UCSD-AML1 (cell line): ENCODE measurements at regions not wholly inside any gene's neighbourhood (a gene's known extent, or its start where the extent isn't known, plus 50 kb on each side); places are given as distances from the start of the nearest gene placed in this dataset.
A peak's percentile ranks its signal among the peaks of the same experiment; 100 is the strongest.

Experiments used
- DNase-seq: peaks from one replicate; lab custom pipeline; 2025; ENCODE audit not compliant: unreplicated experiment; lab: John Stamatoyannopoulos, UW

DNA sequence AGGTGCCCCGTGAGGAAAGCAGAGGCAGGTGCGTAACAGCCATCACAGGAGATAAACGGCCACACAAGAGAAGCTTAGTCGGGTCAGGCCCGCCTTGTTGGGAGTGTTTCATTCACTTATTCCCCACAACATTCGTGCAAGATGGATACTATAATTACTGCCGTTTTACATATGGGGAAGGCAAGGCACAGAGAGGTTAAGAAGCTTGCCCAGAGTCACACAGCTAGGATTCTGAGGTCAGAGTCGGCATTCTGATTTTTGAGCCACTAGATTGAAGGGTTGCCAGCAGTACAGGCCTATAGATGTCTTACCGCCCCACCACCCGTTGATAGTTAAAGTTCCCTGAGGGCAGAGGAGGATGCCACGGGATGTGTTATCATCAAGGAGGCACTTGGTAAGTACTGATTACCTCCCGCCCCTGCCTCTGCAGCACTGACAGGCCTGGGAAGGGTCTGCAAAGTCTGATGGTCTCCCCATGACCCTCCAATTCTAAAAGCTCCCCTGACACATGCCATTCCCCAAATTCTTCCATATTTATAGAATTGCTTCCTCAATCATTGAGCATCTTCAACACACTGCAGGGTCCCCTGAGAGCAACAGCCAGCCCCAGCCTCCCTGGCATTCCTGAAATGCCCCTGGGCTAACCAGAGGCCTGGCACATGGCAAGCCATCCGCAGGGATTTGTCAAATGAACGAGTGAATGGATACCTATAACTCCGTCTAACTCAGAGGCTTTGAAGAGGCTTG, 74.7 kb upstream of the CLDN14 start:
- DNase-seq = no peak

DNA sequence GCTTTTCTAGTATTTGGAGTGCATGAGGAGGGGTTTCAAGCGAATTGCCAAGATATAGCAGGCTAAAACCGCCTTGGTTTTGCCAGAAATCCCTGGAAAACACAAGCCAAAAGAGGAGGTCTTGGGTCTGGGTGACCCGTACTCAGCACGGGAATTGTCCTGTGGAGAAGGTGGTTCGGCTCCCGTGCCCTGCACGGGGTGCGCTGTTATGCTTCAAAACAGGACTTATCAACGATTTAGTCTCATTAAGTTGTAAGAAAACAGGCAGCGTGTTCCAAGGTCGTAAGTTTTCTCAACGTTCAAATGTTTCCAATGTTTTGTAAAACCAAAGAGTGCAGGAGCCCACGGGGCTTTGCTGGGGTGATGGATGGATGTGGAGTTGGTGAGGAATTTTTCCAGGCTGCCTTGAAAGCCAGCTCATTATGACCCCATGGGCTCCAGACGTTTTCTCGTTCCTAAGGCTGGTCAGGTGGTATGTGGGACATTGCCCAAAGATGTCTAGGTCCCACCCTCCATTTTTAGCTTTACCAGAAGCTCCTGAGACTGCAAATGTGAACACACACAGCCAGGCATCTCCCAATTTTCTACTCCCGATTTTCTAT, 75.4 kb upstream of the CLDN14 start:
- no peak for DNase-seq

DNA sequence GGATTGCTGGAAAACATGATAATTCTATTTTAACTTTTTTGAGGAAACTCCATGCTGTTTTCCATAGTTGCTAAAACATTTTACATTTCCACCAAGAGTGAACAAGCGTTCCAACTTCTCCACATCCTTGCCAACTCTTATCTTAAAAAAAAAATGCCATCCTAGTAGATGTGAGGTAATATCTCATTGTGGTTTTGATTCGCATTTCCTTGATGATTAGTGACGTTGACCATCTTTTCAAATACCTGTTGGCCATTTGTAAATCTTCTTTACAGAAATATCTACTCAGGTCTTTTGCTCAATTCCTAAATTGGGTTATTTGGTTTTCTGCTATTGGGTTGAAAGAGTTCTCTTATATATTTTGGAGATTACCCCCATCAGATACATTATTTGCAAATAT, 77.4 kb upstream of the CLDN14 start:
- DNase-seq = no peak

DNA sequence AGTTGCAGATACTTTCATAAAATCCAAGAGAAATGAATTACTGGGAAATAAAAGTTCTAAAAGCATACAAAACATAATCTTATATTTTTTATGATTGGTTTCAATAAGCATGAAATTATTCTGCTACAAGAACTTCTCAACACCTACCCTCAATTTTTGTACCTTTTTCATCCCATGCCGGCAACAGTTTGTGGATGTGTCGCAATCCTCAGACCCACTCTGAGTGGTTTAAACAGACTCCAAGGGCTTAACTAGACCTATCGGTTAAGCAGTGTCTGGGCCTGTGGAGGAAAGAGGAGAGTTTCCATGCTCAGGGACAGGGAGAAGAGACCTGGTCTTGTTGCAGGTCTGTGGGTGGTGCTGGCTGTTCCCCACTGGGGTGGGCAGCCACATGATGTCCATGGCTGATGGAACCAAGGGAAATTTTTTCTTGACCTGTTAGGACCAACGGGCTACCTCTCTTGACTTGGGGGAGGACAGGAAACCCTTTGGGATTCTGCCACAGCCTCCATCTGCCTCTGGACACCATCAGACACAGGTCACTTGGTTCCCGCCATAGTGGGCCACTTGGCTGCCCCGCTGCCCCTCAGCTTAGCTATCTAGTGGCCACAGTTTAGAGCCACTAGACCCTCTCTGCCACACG, 81.1 kb upstream of the CLDN14 start:
- no peak for DNase-seq

DNA sequence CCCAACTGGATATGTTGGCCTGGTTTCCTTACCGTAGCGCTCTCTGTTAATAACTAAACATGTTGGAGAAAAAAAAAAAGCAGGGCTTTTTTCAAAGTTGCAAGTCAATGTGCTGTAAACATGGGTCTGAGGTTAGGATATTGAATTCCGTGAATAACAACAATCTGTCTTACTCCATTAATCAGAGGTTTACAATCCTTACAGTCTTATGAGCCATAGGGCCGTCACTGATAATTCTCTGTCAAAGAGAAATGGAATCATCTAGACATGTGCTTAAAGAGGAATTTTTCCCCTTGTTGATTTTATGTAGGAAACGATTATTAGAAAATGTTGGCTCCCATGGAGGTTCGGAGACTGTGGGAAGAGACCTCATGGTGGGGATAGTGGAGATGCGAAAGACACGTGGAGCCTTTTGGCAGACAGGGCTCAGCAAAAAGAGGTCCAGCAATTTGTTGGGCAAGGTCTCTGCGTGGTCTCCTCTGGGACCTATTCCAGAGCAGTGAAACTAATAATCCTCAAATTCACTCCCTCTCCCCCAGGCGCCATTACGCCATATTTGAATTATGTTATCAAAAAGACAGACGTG, 83.5 kb upstream of the CLDN14 start:
- no peak for DNase-seq

DNA sequence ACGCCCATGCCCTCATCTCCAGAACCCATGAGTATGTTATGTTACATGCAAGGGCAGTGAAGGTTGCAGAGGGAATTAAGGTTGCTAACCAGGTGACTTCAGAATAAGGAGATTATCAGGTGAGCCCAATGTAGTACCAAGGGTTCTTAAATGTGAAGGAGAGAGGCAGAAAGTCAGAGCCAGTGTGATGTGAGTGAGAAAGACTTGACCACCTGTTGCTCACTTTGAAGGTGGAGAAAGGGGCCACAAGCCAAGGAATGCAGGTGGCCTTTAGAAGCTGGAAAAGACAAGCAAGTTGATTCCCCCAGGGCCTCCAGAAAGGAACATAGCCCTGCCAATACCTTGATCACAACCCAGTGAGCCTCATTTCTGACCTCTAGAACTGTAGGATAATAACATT, 84.7 kb upstream of the CLDN14 start:
- no peak for DNase-seq

DNA sequence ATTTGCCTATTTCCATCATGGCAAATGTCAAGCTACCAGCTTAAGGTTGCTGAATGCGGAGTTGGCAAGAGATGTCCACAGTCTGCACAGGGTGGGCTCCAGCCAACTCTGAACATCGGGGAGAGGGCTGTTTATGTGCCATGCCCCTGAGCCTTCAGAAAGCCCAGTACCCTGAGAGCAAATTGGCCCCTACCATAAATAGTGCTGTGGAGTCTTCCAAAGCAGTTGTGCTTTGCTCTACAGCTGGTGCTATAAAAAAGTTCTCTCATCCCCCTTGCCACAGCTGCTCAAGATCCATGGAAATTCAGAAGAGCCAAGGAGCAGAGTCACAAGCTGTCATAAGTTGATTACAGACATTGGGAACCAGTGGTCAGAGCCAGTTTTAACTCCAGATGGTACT, 85.6 kb upstream of the CLDN14 start:
- no peak for DNase-seq

DNA sequence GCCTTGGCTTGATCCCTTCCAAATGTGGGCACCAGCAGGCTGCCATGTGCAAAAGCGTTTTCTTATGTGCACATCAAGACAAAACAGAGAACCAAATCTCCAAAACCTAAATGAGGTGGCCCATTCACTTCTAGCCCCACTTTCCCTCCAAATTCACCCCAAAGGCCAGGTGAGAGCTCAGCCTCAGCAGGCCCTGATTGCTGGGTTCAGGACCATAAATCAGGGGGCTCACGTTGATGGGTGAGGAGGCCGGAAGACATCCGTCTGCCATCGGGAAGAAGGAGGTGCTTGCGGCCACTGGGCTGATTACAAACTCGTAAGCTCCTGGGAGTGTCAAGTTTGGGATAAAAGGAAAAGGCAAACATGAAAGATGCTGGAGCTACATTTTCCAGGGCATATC, 86.7 kb upstream of the CLDN14 start:
- DNase-seq = no peak

DNA sequence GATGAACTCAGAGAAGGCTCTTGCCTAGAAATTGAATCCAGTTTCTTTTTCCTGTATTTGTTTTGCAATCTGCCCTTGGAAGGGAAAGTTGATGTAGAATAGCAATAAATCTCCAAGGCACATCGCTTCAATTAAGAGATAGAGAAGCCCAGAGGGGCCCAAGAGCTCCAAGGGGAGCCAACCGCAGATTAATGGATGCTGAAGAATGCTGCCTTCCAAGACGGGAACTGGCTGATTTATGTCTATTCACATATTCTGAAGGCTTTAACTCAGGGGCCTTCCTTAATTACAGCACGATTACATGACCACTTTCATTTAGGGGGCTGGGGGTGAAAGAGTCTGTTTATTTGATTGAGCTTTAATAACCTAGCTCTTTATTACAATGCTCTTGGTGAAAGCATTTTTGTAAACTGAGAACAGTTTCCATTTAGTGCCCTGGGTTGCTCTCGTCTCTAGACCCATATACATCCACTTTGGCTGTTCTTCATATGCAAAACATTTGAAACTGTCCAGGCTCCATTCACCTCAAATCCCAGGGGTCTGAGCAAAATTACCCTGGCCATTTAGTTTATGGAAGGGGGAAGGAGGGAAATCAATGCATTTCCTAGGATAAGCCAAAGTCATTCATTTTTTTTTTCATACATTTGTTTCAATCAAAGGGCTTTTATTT, 87.4 kb upstream of the CLDN14 start:
- DNase-seq = no peak

DNA sequence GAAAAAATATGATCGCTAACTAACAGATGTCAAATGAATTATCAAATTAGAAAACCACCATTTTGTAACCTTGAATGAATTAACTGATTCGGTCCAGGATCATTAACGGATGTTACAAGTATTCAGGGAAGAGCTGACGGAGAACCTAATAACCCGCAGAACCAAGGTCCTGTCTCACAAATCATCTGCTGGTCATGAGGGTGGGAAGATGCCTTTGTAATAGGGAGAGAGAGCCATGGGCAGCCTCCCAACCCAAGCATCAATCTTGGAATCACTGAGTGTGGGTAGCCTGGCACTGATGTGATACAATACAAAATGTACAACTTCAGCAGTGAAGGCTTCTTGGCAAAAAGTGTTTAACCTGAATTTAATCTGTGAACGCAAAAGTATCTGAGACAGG, 89.6 kb upstream of the CLDN14 start:
- DNase-seq = no peak

DNA sequence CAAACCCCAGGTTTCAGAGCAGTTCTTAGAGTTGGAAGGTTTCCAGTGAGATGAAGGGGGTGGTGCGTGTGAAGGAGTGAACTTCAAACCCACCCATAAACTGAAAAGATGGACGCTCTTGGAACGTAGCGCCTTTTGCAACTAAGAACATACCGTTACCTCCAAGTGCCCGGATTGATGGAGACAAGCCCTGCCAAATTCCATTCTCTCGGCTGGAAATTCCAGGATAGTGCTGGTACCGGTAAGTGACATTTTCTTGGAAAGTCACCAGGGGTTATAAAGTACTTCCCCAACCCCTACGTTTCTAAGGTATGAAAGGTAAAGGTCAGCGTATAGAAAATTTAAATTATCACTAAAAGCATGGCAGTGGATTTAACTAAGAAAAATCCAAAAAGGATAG, 91.6 kb upstream of the CLDN14 start:
- no peak for DNase-seq

DNA sequence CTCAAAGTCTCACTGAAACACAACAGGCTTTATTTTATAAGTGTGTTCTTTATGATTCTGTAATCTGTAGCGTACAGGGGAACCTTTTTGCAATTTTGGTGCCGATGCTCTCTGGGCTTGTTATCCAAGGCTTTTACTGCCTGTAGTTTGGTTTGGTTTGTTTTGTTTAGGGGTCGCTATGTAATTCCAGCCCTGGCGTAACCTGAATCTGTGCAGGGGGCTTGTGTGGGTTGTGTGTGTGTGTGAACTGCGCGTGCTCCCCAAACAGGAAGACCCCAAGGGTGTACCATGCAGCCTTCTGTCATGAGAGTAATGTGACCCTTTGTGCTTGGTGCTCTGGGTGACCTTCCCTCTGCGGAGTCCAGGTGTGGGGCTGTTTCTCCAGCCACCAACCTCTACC, 92.1 kb upstream of the CLDN14 start:
- DNase-seq = no peak

DNA sequence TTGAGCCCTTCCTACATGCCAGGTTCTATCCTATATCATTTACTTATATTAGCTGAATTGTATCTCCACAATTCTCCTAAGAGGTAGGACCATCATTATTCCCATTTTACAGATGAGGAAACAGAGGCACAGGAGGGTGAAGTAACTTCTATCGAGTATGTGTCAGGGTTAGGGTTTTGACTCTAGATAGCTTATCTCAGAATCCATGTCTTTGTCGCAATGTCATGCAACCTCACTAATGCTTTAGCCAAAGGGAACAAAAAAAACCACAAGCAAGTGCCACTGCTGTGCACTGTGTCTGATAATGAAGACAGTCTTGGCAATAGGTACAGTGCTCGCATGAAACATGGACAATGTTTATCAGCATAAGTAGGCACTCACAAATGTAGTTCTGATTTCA, 95.4 kb upstream of the CLDN14 start:
- DNase-seq = no peak

DNA sequence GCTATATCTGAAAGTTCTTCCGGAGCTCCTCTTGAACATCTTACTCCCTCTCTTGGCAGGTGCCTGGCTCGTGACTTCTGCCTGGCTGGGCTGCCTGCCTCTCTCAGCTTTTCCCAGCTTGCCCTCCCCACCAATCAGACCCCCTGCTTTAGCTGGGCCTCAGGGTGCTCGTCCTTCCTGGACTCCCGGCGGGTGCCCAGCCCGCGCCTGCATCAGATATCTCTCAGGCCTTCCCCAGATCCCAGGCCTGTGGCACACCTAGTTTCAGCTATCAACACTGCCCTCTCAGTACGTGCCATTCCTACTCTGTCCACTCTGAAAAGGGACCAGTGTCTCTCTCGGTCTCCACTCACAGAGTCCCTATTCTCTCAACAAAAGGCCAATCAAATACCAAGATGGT, 96.5 kb upstream of the CLDN14 start:
- no peak for DNase-seq

- DNase-seq = no peak
Observed at GRCh38 chr21:36579898-36580297, 100.0 kb upstream of the CLDN14 start.

- no peak for DNase-seq
Observed at GRCh38 chr21:36582271-36582670, 102.3 kb upstream of the CLDN14 start.

GRCh38 chr21:36583591-36583990, 103.7 kb upstream of the CLDN14 start:
- DNase-seq = no peak

- DNase-seq = no peak
Observed at GRCh38 chr21:36584980-36585940, 105.3 kb upstream of the CLDN14 start.

DNA sequence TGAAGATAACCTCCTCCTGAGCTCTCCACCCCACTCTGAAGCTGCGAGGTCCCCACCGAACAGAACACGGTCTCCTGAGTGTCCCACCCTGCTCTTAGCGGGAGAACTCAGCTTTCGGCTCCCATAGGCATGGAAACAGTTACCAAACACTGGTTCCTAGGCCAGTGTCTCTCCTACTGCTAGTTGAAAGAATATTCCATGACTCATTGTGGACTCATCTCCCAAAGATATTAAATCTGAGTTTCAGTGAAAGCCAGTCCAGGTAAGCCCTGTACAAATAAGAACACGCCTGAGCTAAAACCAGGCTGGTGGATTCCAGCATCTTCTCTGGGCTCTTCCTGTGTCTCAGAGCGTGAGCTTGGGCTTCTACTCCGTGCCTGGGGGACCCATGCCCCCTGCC, 107.5 kb upstream of the CLDN14 start:
- no peak for DNase-seq

GRCh38 chr21:36589352-36589971, 109.5 kb upstream of the SIM2 start:
- DNase-seq = peak; percentile 32
